NCI-H2227 (cell line): ENCODE measurements at regions not wholly inside any gene's neighbourhood (a gene's known extent, or its start where the extent isn't known, plus 50 kb on each side); places are given as distances from the start of the nearest gene placed in this dataset.

Source experiments
- DNase-seq: peaks from one replicate; lab custom pipeline; 2025; ENCODE audit not compliant: unreplicated experiment; lab: John Stamatoyannopoulos, UW

- no peak for DNase-seq
Observed at GRCh38 chr20:60238992-60239660, 280.9 kb downstream of the CDH26 start.

- DNase-seq, result no peak
Observed at GRCh38 chr20:60239956-60240355, 281.7 kb downstream of the CDH26 start.

- DNase-seq, result no peak
Observed at GRCh38 chr20:60240415-60240814, 282.2 kb downstream of the CDH26 start.

- DNase-seq, result no peak
Observed at GRCh38 chr20:60240986-60241385, 282.8 kb downstream of the CDH26 start.

GRCh38 chr20:60242836-60243505 lies 284.7 kb downstream of the CDH26 start:
- no peak for DNase-seq

GRCh38 chr20:60244373-60245146 lies 286.3 kb downstream of the CDH26 start:
- no peak for DNase-seq

GRCh38 chr20:60246751-60247150 lies 288.5 kb downstream of the CDH26 start:
- DNase-seq, result no peak

- no peak for DNase-seq
Observed at GRCh38 chr20:60249436-60249835, 291.2 kb downstream of the CDH26 start.

GRCh38 chr20:60250251-60250650 lies 292.0 kb downstream of the CDH26 start:
- no peak for DNase-seq

- no peak for DNase-seq
Observed at GRCh38 chr20:60252866-60253265, 294.6 kb downstream of the CDH26 start.

GRCh38 chr20:60253471-60253870 lies 295.2 kb downstream of the CDH26 start:
- DNase-seq, result no peak

- DNase-seq, result no peak
Observed at GRCh38 chr20:60254901-60255411, 296.7 kb downstream of the CDH26 start.

- no peak for DNase-seq
Observed at GRCh38 chr20:60255415-60255814, 297.2 kb downstream of the CDH26 start.

- no peak for DNase-seq
Observed at GRCh38 chr20:60255866-60256265, 297.6 kb downstream of the CDH26 start.

- DNase-seq, result no peak
Observed at GRCh38 chr20:60256811-60257210, 298.6 kb downstream of the CDH26 start.

GRCh38 chr20:60257671-60258070 lies 299.4 kb downstream of the CDH26 start:
- DNase-seq, result no peak

GRCh38 chr20:60258255-60258863 lies 300.1 kb downstream of the CDH26 start:
- DNase-seq, result peak; percentile 9

- no peak for DNase-seq
Observed at GRCh38 chr20:60261333-60261732, 303.1 kb downstream of the CDH26 start.

GRCh38 chr20:60262967-60263603 lies 304.9 kb downstream of the CDH26 start:
- peak; percentile 6 for DNase-seq

- DNase-seq, result no peak
Observed at GRCh38 chr20:60263725-60264709, 305.8 kb downstream of the CDH26 start.
